ENCODE measurements at regions not wholly inside any gene's neighbourhood (a gene's known extent, or its start where the extent isn't known, plus 50 kb on each side); places are given as distances from the start of the nearest gene placed in this dataset.

- TF ChIP-seq GATA3 (IDR thresholded peaks at IDR 0.05; ENCODE audit: low read depth, low read length) (no peak), GATA2 (IDR thresholded peaks at IDR 0.05; ENCODE audit: low read depth, low read length) (no peak)
Measured at GRCh38 chr14:57069702-57070101, 199.0 kb downstream of the EXOC5 start.

- TF ChIP-seq GATA2 (IDR thresholded peaks at IDR 0.05; ENCODE audit: low read depth, low read length), result no peak
- no peak for TF ChIP-seq GATA3 (IDR thresholded peaks at IDR 0.05; ENCODE audit: low read depth, low read length)
Measured at GRCh38 chr14:57068511-57068910, 200.2 kb downstream of the EXOC5 start.

- TF ChIP-seq GATA3 (IDR thresholded peaks at IDR 0.05; ENCODE audit: low read depth, low read length) (no peak), GATA2 (IDR thresholded peaks at IDR 0.05; ENCODE audit: low read depth, low read length) (no peak)
Measured at GRCh38 chr14:57066887-57067513, 201.7 kb downstream of the EXOC5 start.

GRCh38 chr14:57066463-57066862 lies 202.2 kb downstream of the EXOC5 start:
- no peak for TF ChIP-seq GATA3 (IDR thresholded peaks at IDR 0.05; ENCODE audit: low read depth, low read length)
- TF ChIP-seq GATA2 (IDR thresholded peaks at IDR 0.05; ENCODE audit: low read depth, low read length), result no peak

- TF ChIP-seq GATA2 (IDR thresholded peaks at IDR 0.05; ENCODE audit: low read depth, low read length) (no peak), GATA3 (IDR thresholded peaks at IDR 0.05; ENCODE audit: low read depth, low read length) (no peak)
Measured at GRCh38 chr14:57061009-57061711, 207.5 kb downstream of the EXOC5 start.

GRCh38 chr14:57060276-57060955 lies 208.3 kb downstream of the EXOC5 start:
- TF ChIP-seq GATA2 (IDR thresholded peaks at IDR 0.05; ENCODE audit: low read depth, low read length), result no peak
- no peak for TF ChIP-seq GATA3 (IDR thresholded peaks at IDR 0.05; ENCODE audit: low read depth, low read length)

GRCh38 chr14:57058319-57058718 lies 210.4 kb downstream of the EXOC5 start:
- TF ChIP-seq GATA2 (IDR thresholded peaks at IDR 0.05; ENCODE audit: low read depth, low read length), result no peak

GRCh38 chr14:57057803-57058202 lies 210.9 kb downstream of the EXOC5 start:
- no peak for TF ChIP-seq GATA3 (IDR thresholded peaks at IDR 0.05; ENCODE audit: low read depth, low read length)
- no peak for TF ChIP-seq GATA2 (IDR thresholded peaks at IDR 0.05; ENCODE audit: low read depth, low read length)

- TF ChIP-seq GATA3 (IDR thresholded peaks at IDR 0.05; ENCODE audit: low read depth, low read length), result no peak
- no peak for TF ChIP-seq GATA2 (IDR thresholded peaks at IDR 0.05; ENCODE audit: low read depth, low read length)
Measured at GRCh38 chr14:57052705-57053302, 215.9 kb downstream of the EXOC5 start.

GRCh38 chr14:57051633-57052032 lies 217.1 kb downstream of the EXOC5 start:
- TF ChIP-seq GATA3 (IDR thresholded peaks at IDR 0.05; ENCODE audit: low read depth, low read length) (no peak), GATA2 (IDR thresholded peaks at IDR 0.05; ENCODE audit: low read depth, low read length) (no peak)

- TF ChIP-seq GATA2 (IDR thresholded peaks at IDR 0.05; ENCODE audit: low read depth, low read length), result no peak
- no peak for TF ChIP-seq GATA3 (IDR thresholded peaks at IDR 0.05; ENCODE audit: low read depth, low read length)
Measured at GRCh38 chr14:57049848-57050247, 218.9 kb downstream of the EXOC5 start.

GRCh38 chr14:57046175-57046574 lies 222.5 kb downstream of the EXOC5 start:
- no peak for TF ChIP-seq GATA3 (IDR thresholded peaks at IDR 0.05; ENCODE audit: low read depth, low read length)
- no peak for TF ChIP-seq GATA2 (IDR thresholded peaks at IDR 0.05; ENCODE audit: low read depth, low read length)

- TF ChIP-seq GATA2 (IDR thresholded peaks at IDR 0.05; ENCODE audit: low read depth, low read length) (no peak), GATA3 (IDR thresholded peaks at IDR 0.05; ENCODE audit: low read depth, low read length) (no peak)
Measured at GRCh38 chr14:57038689-57039088, 228.4 kb upstream of the OTX2 start.

- TF ChIP-seq GATA3 (IDR thresholded peaks at IDR 0.05; ENCODE audit: low read depth, low read length) (no peak), GATA2 (IDR thresholded peaks at IDR 0.05; ENCODE audit: low read depth, low read length) (no peak)
Measured at GRCh38 chr14:57031474-57031873, 221.2 kb upstream of the OTX2 start.
